Activated CD8-positive, alpha-beta memory T cell treated with anti-CD3 and anti-CD28 coated beads for 4 hours (primary cell): ENCODE measurements at regions not wholly inside any gene's neighbourhood (a gene's known extent, or its start where the extent isn't known, plus 50 kb on each side); places are given as distances from the start of the nearest gene placed in this dataset.
A peak's percentile ranks its signal among the peaks of the same experiment; 100 is the strongest.
"Not testable (repeated sequence)": the region's sequence is repeated elsewhere in the genome, so short reads cannot be mapped to it uniquely, and the experiment has no call there.

Source experiments
- DNase-seq, 2 donors: peaks; one replicate each; pipeline ENCODE4 v3.0.0-alpha.2; 2020; ENCODE audit warnings: low read depth in 2 of 2

GRCh38 chr2:397521-397920, 109.6 kb upstream of the ALKAL2 start:
- no peak for DNase-seq

DNA sequence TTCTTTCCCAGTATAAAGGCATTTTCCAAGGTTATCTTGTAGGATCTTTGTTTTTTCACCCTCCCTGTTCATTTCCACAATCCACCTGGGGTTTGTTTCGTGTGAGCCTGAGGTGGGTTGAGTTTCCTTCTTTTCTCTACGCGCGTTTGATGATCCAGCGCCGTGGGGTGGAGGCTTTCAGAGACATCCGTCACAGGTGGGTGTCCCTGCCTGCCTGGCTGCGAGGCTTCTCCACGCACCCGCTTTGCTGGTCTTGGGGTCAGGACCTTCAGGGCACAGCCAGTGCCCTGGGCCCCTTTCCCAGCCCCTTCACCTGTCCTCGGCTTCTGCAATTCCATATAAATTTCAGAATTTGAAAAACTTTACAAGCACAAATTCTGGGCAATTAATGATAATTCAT, 109.0 kb upstream of the ALKAL2 start:
- no peak for DNase-seq

- no peak for DNase-seq
Measured at GRCh38 chr2:395886-396285, 108.0 kb upstream of the ALKAL2 start.

- DNase-seq, result peak; percentile 20 to 32
Measured at GRCh38 chr2:393711-394696, 106.1 kb upstream of the ALKAL2 start.

DNA sequence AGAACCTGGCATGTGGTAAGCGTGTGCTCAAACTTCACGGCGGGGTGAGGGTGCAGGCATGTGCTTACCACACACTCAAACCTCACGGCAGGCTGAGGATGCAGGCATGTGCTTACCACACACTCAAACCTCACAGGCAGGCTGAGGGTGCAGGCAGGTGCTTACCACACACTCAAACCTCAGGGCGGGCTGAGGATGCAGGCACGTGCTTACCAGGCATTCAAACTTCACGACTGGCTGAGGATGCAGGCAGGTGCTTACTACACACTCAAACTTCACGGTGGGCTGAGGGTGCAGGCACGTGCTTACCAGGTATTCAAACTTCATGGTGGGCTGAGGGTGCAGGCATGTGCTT, 105.0 kb upstream of the ALKAL2 start:
- no peak for DNase-seq

DNA sequence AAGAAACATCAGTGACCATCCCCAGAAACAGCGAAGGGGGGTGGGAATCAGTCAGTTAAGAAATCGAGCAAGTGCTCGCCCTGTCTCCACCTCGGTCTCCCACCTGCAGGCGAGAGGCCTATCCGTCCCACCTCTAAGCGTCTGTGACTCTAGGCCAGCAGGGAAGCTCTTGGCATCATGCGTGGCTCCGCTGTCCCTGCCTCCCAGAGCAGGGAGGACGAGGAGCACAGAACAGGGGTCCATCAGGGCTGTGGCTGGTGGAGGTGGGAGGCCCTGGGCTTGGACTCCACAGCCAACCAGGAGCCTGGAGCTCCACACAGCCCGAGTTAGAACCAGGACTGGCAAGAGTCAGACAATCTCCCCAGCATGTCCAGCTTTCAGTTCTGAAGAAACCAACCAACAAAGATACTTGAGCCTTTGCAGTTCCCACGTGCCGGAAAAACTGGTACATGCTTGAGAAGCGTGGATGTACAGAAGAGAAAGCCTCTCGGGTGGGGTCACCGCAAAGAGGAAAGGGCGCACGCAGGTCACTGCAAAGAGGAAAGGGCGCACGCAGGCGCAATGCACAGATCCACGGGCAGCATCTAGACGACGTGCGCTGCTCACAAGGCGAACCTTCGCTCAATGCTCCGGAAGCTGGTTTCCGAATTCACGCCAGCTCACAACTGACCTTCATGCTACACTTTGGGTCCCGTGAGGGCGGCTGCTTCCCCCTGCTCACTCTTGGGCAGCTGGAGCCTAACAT, 104.5 kb upstream of the ALKAL2 start:
- DNase-seq, result no peak

DNA sequence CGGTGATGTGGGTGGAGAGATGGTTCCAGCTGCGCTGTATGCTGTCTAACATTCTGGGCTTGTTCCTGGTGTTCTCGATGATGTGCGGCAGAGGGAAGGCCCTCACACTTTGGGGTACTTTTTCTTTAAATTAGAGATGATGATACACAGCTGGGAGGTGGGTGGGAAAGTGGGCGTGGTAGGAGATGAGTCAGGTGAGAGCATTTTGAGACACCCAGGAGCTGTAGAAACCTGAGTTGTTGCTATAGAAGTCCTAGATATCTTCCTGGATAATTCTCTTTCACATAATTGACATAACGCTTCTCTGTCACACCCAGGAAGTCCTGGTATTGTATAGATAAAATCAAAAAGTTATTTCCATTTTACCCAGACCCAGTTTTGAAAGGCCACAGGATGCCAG, 103.8 kb upstream of the ALKAL2 start:
- DNase-seq, result no peak

DNA sequence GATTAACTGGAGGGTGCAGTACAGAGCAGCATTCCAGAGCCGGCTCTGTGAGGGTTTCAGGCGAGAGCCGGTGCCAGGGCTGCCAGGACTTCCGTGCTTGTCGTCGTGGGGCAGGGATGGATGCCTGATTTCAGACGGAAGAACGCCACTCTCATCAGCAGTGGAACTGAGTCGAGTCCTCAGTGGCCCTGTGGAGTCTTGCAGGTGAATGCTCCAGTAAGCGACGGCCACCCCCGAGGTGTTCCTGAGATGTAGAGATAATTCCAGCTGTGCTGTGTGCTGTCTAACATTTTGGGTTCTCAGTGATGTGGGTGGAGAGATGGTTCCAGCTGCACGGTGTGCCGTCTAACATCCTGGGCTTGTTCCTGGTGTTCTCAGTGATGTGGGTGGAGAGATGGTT, 103.1 kb upstream of the ALKAL2 start:
- DNase-seq, result no peak

DNA sequence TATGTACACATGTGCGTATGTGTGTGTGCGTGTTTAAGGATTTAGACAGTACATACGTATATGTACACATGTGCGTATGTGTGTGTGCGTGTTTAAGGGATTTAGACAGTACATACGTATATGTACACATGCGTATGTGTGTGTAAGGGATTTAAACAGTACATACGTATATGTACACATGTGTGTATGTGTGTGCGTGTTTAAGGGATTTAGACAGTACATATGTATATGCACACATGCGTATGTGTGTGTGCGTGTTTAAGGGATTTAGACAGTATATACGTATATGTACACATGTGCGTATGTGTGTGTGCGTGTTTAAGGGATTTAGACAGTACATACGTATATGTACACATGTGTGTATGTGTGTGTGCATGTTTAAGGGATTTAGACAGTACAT, 102.1 kb upstream of the ALKAL2 start:
- not testable (repeated sequence) for DNase-seq

DNA sequence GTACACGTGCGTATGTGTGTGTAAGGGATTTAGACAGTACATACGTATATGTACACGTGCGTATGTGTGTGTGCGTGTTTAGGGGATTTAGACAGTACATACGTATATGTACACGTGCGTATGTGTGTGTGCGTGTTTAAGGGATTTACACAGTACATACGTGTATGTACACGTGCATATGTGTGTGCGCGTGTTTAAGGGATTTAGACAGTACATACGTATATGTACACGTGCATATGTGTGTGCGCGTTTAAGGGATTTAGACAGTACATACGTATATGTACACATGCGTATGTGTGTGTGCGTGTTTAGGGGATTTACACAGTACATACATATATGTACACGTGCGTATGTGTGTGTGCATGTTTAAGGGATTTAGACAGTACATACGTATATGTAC, 100.9 kb upstream of the ALKAL2 start:
- not testable (repeated sequence) for DNase-seq

DNA sequence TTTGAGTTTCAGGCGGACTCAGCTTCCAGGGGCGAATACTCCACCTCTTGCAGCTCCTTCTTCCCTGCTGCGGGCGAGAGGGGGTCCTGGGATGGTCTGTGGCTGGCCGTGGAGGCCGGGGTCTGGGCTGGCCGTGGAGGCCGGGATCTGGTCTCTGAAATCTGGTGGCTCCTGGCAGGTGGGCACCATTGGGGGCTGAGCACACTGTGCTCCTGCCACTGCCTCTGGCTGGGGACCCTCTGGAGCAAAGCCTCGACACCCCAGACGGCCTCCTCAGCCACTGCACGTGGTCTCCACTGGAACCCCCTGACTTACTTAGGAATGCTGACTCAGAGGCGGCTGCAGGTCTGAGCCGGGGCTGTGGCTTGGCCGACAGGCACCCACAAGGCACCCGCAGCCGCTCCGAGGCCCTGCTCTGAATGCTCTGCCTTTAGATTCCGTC, 100.1 kb upstream of the ALKAL2 start:
- DNase-seq, result no peak

GRCh38 chr2:386406-387103, 98.7 kb upstream of the ALKAL2 start:
- no peak for DNase-seq

- no peak for DNase-seq
Measured at GRCh38 chr2:385785-386184, 97.9 kb upstream of the ALKAL2 start.

DNA sequence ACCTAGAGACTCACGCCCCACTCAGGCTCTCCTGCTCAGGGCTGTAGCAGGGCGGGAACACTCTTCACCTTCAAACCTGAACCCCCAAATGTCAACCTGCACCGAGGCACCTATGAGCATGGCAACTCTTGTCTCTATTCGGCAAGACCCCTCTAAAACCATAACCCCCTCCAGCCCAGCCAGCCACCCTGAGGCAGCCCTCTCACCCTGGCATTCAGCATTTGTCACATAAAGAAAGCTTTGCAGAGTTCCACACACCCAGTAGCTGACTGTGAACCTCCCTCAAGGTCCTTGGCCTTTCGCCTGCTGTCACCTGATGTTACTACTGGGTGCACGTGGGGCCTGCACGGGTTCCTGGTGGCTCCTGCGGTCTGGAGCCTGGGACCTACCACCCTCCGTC, 97.2 kb upstream of the ALKAL2 start:
- no peak for DNase-seq

DNA sequence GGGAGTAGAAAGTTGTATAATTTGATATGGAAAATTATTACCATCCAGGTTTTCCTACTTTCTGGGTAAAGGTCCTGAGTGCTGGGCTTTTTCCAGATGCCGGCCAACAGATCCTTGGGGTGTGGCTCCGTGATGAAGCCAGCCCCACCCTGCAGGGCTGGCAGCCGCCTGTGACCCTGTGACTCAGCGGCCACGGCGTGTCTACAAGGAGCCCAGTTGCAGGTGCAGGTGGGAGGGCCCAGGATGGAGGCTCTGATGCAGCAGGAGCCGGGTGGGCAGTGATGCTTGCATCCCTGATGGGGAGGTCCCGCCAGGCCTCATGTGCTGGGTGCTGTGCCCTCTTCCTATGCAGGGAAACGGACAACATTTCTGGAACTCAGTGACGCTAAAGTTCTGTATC, 96.0 kb upstream of the ALKAL2 start:
- no peak for DNase-seq

- DNase-seq, result no peak
Measured at GRCh38 chr2:383178-383577, 95.3 kb upstream of the ALKAL2 start.

DNA sequence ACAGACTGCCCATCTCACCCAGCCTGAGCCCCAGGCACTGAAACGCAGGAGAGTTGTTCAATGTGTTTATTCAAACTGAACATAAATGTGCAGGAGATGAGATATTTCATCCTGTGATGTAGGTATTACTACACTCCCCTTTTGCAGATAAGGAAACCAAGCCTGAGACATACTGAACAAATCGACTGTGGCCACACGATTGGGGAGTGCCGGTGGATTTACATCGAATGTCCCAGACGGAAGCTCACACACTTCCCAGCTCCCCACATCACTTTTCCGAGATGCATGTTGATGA, 94.8 kb upstream of the ALKAL2 start:
- DNase-seq, result no peak

DNA sequence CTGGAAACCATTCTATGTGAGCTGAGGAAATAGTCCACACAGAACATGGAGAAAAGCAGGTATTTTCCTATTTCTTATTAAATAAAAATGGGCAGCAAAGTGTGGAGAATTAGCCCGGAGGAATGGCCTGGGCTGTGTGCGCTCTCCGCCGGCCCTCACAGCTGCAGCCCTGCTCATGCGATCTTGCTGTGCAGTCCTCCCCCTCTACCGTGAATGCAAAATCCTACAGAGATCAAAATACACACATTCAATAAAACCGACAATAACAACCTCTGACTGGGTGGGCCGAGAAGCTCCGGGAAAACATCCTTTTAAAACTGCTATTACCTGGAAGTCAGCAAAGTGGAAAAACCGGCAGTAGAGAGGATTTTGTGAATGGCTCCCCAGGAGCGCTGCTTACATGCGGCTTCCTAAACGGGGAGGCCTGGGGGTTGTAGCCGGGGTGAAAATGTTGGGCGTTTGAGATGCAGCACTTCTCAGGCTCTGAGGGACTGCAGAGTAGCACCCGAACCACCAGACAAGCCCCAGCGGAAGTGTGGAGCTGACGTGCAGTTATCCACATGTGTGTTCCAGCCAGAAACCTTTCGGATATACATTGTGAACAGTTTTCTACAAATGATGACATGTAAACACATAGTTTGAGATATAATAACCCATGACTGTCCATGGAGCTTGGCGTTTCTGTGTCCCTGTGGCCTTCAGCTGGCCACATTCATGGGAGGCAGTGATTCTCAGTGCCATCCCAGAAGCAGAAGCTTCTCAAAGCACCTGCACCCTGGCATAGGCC, 94.2 kb upstream of the ALKAL2 start:
- no peak for DNase-seq

DNA sequence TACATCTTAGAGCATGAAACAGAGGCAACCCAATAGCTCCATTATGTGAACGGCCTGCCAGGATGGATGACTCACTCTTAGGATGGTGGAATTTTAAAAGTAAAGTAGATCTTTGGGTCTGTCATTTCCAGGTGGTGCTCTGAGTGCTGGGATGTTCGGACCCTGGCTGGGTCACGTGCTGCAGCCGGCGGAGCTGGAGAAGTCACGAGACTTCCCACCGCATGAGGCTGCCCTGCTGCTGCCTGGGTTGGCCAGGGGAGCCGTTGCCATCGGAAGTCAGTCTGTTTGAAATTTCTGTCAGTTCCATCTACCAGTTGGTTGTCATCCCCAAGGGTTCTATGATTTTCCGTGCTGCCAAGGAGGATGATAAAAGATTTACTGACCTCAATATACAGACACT, 93.3 kb upstream of the ALKAL2 start:
- no peak for DNase-seq

DNA sequence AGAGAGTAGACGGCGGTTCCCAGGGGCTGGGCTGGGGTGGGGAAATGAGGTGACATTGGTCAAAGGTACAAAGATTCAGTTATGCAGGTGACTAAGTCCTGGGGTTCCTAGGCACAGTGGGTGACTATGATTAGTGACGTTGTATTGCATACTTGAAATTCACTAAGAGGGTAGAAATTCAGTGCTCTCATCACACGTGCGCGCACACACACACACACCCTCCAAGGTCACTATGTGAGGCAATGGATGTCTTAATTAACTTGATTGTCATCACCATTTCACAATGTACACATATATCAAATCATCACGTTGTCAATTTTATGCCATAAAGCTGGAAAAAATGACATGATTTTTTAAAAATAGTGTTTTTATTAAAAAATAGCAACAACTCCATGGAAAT, 92.9 kb upstream of the ALKAL2 start:
- DNase-seq, result no peak

GRCh38 chr2:380221-380620, 92.3 kb upstream of the ALKAL2 start:
- DNase-seq, result no peak

DNA sequence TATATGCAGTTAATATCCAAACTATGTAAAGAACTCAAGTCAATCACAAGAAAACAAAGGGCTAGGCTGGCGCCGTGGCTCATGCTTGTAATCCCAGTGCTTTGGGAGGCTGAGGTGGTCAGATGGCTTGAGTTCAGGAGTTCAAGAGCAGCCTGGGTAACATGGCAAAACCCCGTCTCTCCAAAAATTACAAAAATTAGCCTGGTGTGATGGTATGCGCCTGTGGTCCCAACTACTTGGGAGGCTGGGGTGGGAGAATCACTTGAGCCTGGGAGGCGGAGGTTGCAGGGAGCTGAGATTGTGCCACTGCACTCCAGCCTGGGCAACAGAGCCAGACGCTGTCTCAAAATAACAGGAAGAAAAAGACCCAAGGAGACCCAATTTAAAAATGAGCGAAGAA, 91.9 kb upstream of the ALKAL2 start:
- DNase-seq, result no peak
